H9 (cell line): ENCODE measurements at regions not wholly inside any gene's neighbourhood (a gene's known extent, or its start where the extent isn't known, plus 50 kb on each side); places are given as distances from the start of the nearest gene placed in this dataset.
A peak's percentile ranks its signal among the peaks of the same experiment; 100 is the strongest.

Source experiments
- DNase-seq: peaks from one replicate; pipeline ENCODE4 v3.0.0-alpha.2; 2017
- H2AFZ ChIP-seq: one replicate; pipeline ENCODE4 v1.6.1; 2013; ENCODE audit warnings: mild to moderate bottlenecking, low read length, control low read depth, moderate library complexity
- H2AK5ac ChIP-seq: 2 replicates; pipeline ENCODE4 v1.6.1; 2013; ENCODE audit warnings: low read length, control low read depth, mixed read lengths; ENCODE audit not compliant: insufficient read length
- H2BK120ac ChIP-seq: one replicate; pipeline ENCODE4 v1.6.1; 2013; ENCODE audit warnings: low read depth, mild to moderate bottlenecking, low read length, control low read depth, inconsistent platforms; ENCODE audit not compliant: poor library complexity, severe bottlenecking
- H2BK12ac ChIP-seq: 2 replicates; pipeline ENCODE4 v1.6.1; 2013; ENCODE audit warnings: low read length, control low read depth, mixed read lengths, low read depth; ENCODE audit not compliant: insufficient read length
- H2BK15ac ChIP-seq: 2 replicates; pipeline ENCODE4 v1.6.1; 2013; ENCODE audit warnings: low read depth, low read length, control low read depth
- H2BK20ac ChIP-seq: one replicate; pipeline ENCODE4 v1.6.1; 2013; ENCODE audit warnings: low read depth, mild to moderate bottlenecking, low read length, control low read depth, inconsistent platforms; ENCODE audit not compliant: poor library complexity, severe bottlenecking
- H2BK5ac ChIP-seq: 2 replicates; pipeline ENCODE4 v1.6.1; 2013; ENCODE audit warnings: low read length, control low read depth, mixed read lengths; ENCODE audit not compliant: insufficient read length
- H3K14ac ChIP-seq: 2 replicates; pipeline ENCODE4 v1.6.1; 2013; ENCODE audit warnings: low read length, control low read depth; ENCODE audit not compliant: insufficient read depth
- H3K18ac ChIP-seq: 2 replicates; pipeline ENCODE4 v1.6.1; 2013; ENCODE audit warnings: low read depth, mild to moderate bottlenecking, mixed read lengths, low read length, control low read depth; ENCODE audit not compliant: insufficient read length
- H3K23ac ChIP-seq: 2 replicates; pipeline ENCODE4 v1.6.1; 2013; ENCODE audit warnings: low read length, control low read depth, mixed read lengths, low read depth; ENCODE audit not compliant: insufficient read length
- H3K23me2 ChIP-seq: 2 replicates; pipeline ENCODE4 v1.6.1; 2013; ENCODE audit warnings: low read depth, mild to moderate bottlenecking, mixed read lengths, low read length, control low read depth; ENCODE audit not compliant: insufficient read length, poor library complexity, severe bottlenecking
- H3K27ac ChIP-seq: 2 replicates; pipeline ENCODE4 v1.5.1; 2013; ENCODE audit warnings: low read length, control low read depth, mixed read lengths, low read depth; ENCODE audit not compliant: insufficient read length
- H3K27me3 ChIP-seq: 2 replicates; pipeline ENCODE4 v1.6.1; 2013; ENCODE audit warnings: low read length, control low read depth, inconsistent platforms; ENCODE audit not compliant: insufficient read depth
- H3K4ac ChIP-seq: 2 replicates; pipeline ENCODE4 v1.6.1; 2013; ENCODE audit warnings: low read depth, mild to moderate bottlenecking, control low read depth, inconsistent platforms, low read length, moderate library complexity
- H3K4me1 ChIP-seq: 2 replicates; pipeline ENCODE4 v1.6.1; 2013; ENCODE audit warnings: low read length, control low read depth, inconsistent platforms; ENCODE audit not compliant: insufficient read depth
- H3K4me2 ChIP-seq: 2 replicates; pipeline ENCODE4 v1.6.1; 2013; ENCODE audit warnings: low read length, control low read depth, mixed read lengths; ENCODE audit not compliant: insufficient read length, insufficient read depth
- H3K56ac ChIP-seq: 2 replicates; pipeline ENCODE4 v1.6.1; 2013; ENCODE audit warnings: low read depth, mild to moderate bottlenecking, mixed read lengths, low read length, control low read depth; ENCODE audit not compliant: insufficient read length
- H3K79me1 ChIP-seq: 2 replicates; pipeline ENCODE4 v1.6.1; 2013; ENCODE audit warnings: low read depth, mild to moderate bottlenecking, moderate library complexity, low read length, control low read depth, inconsistent platforms; ENCODE audit not compliant: insufficient read depth, poor library complexity, severe bottlenecking
- H3K79me2 ChIP-seq: 2 replicates; pipeline ENCODE4 v1.6.1; 2013; ENCODE audit warnings: low read length, control low read depth, inconsistent platforms; ENCODE audit not compliant: insufficient read depth
- H3K9ac ChIP-seq: 2 replicates; pipeline ENCODE4 v1.6.1; 2013; ENCODE audit warnings: low read length, control low read depth, mixed read lengths; ENCODE audit not compliant: insufficient read length; ENCODE audit errors: extremely low read depth
- H3K9me3 ChIP-seq: one replicate; pipeline ENCODE4 v1.6.1; 2013; ENCODE audit warnings: low read depth, low read length, inconsistent platforms; ENCODE audit not compliant: control insufficient read depth
- H3T11ph ChIP-seq: one replicate; pipeline ENCODE4 v1.6.1; 2013; ENCODE audit warnings: mild to moderate bottlenecking, low read length, control low read depth, inconsistent platforms
- H4K20me1 ChIP-seq: one replicate; pipeline ENCODE4 v1.6.1; 2013; ENCODE audit not compliant: control insufficient read depth, insufficient read length, insufficient read depth
- H4K5ac ChIP-seq: 2 replicates; pipeline ENCODE4 v1.6.1; 2013; ENCODE audit warnings: low read depth, mild to moderate bottlenecking, mixed read lengths, low read length, control low read depth; ENCODE audit not compliant: insufficient read length
- H4K8ac ChIP-seq: replicated peaks from 2 replicates; pipeline ENCODE4 v1.6.1; 2013; ENCODE audit warnings: low read length, control low read depth, mixed read lengths, low read depth; ENCODE audit not compliant: insufficient read length
- H4K91ac ChIP-seq: 2 replicates; pipeline ENCODE4 v1.6.1; 2013; ENCODE audit warnings: low read depth, mild to moderate bottlenecking, moderate library complexity, mixed read lengths, low read length, control low read depth; ENCODE audit not compliant: insufficient read length
- H3K27ac Mint-ChIP-seq, 3 experiments: 2 replicates in 2 of 3; 3 replicates in 1 of 3; pipeline ENCODE4 v1.8.0; 2020 to 2021; ENCODE audit warnings: mixed read lengths in 3 of 3, mild to moderate bottlenecking in 1 of 3, moderate library complexity in 1 of 3
- H3K27me3 Mint-ChIP-seq: 2 replicates; pipeline ENCODE4 v1.8.0; 2021; ENCODE audit warnings: low read depth, mild to moderate bottlenecking, moderate library complexity, mixed read lengths
- H3K36me3 Mint-ChIP-seq, 3 experiments: 2 replicates in 2 of 3; 3 replicates in 1 of 3; pipeline ENCODE4 v1.8.0; 2020 to 2021; ENCODE audit warnings: low read depth in 3 of 3, mixed read lengths in 3 of 3; ENCODE audit not compliant: insufficient read depth in 1 of 3
- H3K4me1 Mint-ChIP-seq, 2 experiments: 2 replicates each; pipeline ENCODE4 v1.8.0; 2020; ENCODE audit warnings: mixed read lengths in 2 of 2
- H3K4me3 Mint-ChIP-seq, 2 experiments: 2 replicates in 1 of 2; 3 replicates in 1 of 2; pipeline ENCODE4 v1.8.0; 2020 to 2021; ENCODE audit warnings: mild to moderate bottlenecking in 2 of 2, mixed read lengths in 2 of 2, moderate library complexity in 1 of 2
- H3K9me3 Mint-ChIP-seq, 2 experiments: 2 replicates in 1 of 2; 3 replicates in 1 of 2; pipeline ENCODE4 v1.8.0; 2020; ENCODE audit warnings: mild to moderate bottlenecking in 2 of 2, mixed read lengths in 2 of 2, moderate library complexity in 1 of 2
- CTCF ChIP-seq: fragments of 200-600 bp; sonication (generic); conservative IDR thresholded peaks from 3 replicates; pipeline ENCODE4 v1.8.0; 2021; ENCODE audit warnings: antibody characterized with exemption, mild to moderate bottlenecking
- WGBS: extraction: QIAGEN DNeasy Blood & Tissue Kit; methylation state at CpG from one replicate; pipeline ENCODE4 v1.1.7; 2013; ENCODE audit warnings: missing lambda C conversion rate, low lambda C conversion rate, mixed read lengths; ENCODE audit not compliant: insufficient read length; ENCODE audit errors: extremely low coverage; 5-methylcytosine and 5-hydroxymethylcytosine counted together

DNA sequence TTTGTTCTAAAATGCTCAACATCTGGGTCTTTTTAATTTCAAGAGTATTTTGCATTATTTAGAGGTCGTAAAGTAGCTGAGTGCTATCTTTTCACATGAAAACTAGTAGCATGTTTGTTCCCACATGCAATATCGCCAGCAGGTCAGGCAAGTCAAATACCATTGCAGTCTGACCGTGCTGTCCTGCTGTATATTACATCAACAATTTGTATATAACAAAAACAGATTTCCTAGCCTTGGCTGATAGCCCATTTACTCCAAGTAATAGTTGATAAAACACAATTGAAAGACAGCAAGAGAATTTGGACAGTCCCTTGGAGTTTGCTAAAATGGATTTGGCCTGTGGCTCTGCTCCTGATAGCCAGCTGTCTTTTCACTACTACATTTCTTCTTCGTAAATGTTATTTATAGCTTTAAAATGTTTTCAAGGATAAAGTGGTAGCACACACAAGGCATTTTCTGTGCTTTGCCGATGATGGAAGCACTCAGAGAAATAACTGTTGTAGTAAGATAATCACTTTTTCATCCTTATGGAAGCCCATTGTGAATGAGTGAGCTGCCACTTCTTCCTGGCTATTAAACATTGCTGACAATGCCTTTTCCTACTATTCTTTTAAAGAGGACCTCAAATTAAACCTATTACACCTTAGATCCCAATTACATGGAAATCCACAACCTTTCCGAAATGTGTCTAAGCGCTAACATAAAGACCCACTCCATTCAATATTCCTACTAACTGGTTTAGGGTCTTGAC lies 992.1 kb downstream of the MAT2B start:
- no peak overlapping the region for H3K56ac ChIP-seq
- H3K14ac ChIP-seq = no peak overlapping the region
- Mint-ChIP-seq H3K4me1 (peaks cover 25 to 31% of the 10 kb centered on the region in 2 experiments), H3K9me3 (no peaks in the 10 kb centered on the region), H3K4me3 (no peak overlapping the region), H3K27me3 (no peaks in the 10 kb centered on the region), H3K27ac (peak overlapping the region in 2 of 3 experiments; percentile 12 to 84; a peak in 1 of 7 replicates), H3K36me3 (no peaks in the 10 kb centered on the region)
- peak overlapping the region; percentile 23 for H3K27ac ChIP-seq
- H3K23ac ChIP-seq = no peak overlapping the region
- no peaks in the 10 kb centered on the region for H3K79me1 ChIP-seq
- no peaks in the 10 kb centered on the region for H3K23me2 ChIP-seq
- WGBS = no CpG with 5 or more reads among the region's 7 CpGs
- no peak overlapping the region for H3K9ac ChIP-seq
- H3K4me2 ChIP-seq = no peak overlapping the region
- H4K91ac ChIP-seq = no peak overlapping the region
- no peaks in the 10 kb centered on the region for H3K27me3 ChIP-seq
- no peak overlapping the region for H3T11ph ChIP-seq
- no peaks in the 10 kb centered on the region for H4K20me1 ChIP-seq
- no peak overlapping the region for H2BK120ac ChIP-seq
- H3K4me1 ChIP-seq = 0 out of 2 replicates have a peak, but pooled peaks cover 4% of the 10 kb centered on the region
- no peak overlapping the region for H2AK5ac ChIP-seq
- no peak for TF ChIP-seq CTCF
- no peak overlapping the region for H4K5ac ChIP-seq
- no peak for DNase-seq
- H2BK15ac ChIP-seq = no peak overlapping the region
- no peak overlapping the region for H2AFZ ChIP-seq
- H3K4ac ChIP-seq = no peak overlapping the region
- H4K8ac ChIP-seq = no peak overlapping the region
- peak overlapping the region; percentile 78 for H2BK20ac ChIP-seq
- H3K18ac ChIP-seq = no peak overlapping the region
- no peaks in the 10 kb centered on the region for H3K79me2 ChIP-seq
- no peak overlapping the region for H2BK5ac ChIP-seq
- H3K9me3 ChIP-seq = no peaks in the 10 kb centered on the region
- H2BK12ac ChIP-seq = no peak overlapping the region
